Fibroblast of mammary gland (primary cell): ENCODE measurements at regions not wholly inside any gene's neighbourhood (a gene's known extent, or its start where the extent isn't known, plus 50 kb on each side); places are given as distances from the start of the nearest gene placed in this dataset.

ENCODE experiments used
- DNase-seq: peaks from one replicate; pipeline ENCODE4 v3.0.0-alpha.2; 2010; ENCODE audit warnings: low read depth
- H3K4me3 ChIP-seq: 2 replicates; pipeline ENCODE4 v1.5.1; 2011; ENCODE audit warnings: low read depth, mild to moderate bottlenecking, low read length, moderate library complexity; ENCODE audit not compliant: control insufficient read depth
- TF ChIP-seq, protein P1 (sequence below): conservative IDR thresholded peaks from 2 replicates; pipeline ENCODE4 v1.5.1; 2011; ENCODE audit warnings: low read depth, low read length, inconsistent platforms; ENCODE audit not compliant: control insufficient read depth, insufficient read depth

- H3K4me3 ChIP-seq: no peak overlapping the region
- TF ChIP-seq, protein P1, sequence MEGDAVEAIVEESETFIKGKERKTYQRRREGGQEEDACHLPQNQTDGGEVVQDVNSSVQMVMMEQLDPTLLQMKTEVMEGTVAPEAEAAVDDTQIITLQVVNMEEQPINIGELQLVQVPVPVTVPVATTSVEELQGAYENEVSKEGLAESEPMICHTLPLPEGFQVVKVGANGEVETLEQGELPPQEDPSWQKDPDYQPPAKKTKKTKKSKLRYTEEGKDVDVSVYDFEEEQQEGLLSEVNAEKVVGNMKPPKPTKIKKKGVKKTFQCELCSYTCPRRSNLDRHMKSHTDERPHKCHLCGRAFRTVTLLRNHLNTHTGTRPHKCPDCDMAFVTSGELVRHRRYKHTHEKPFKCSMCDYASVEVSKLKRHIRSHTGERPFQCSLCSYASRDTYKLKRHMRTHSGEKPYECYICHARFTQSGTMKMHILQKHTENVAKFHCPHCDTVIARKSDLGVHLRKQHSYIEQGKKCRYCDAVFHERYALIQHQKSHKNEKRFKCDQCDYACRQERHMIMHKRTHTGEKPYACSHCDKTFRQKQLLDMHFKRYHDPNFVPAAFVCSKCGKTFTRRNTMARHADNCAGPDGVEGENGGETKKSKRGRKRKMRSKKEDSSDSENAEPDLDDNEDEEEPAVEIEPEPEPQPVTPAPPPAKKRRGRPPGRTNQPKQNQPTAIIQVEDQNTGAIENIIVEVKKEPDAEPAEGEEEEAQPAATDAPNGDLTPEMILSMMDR: no peak
- DNase-seq: no peak
Measured at GRCh38 chr17:6243186-6243585, 173.0 kb downstream of the WSCD1 start.

GRCh38 chr17:6241996-6242395 lies 171.8 kb downstream of the WSCD1 start:
- TF ChIP-seq, protein P1: no peak
- no peak overlapping the region for H3K4me3 ChIP-seq
- DNase-seq: no peak

DNA sequence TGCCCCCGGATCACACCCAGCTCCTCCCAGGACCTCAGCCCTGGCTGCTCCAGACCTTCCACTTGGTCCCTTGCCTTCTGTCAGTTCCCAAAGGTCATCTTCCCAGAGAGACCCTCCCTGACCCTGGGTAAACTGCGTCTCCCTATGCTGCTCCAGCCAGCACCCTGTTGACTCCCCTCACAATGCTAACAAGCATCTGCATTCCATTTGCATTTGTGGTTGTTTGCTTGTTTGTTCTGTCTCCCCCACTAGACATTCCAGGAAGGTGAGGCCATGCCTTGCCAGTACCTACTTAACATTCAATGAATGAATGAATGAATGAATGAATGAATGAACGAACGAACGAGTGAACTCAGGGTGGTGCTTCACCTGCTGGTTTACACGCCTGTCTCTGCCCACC lies 171.2 kb downstream of the WSCD1 start:
- no peak overlapping the region for H3K4me3 ChIP-seq
- DNase-seq: no peak
- TF ChIP-seq, protein P1: no peak

DNA sequence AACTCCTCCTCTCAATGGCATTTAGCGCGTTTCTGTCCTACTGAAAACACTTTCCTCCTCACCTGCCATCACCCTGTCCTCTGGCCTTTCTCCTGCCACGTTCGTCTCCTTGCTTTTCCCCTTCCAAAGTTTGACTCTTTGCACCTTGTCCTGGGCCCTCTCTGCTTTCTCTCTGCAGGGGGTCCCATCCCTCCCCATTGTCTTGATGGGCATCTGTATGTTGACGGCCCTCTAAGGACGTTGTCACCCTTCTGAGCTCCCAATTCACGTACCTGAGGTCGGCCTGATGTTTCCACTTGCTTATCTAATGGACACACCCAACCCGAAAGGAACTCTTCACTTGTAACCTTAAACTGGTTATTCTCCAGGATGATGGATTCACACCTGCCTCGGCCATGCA lies 170.4 kb downstream of the WSCD1 start:
- TF ChIP-seq, protein P1: no peak
- H3K4me3 ChIP-seq: no peak overlapping the region
- no peak for DNase-seq

- TF ChIP-seq, protein P1: no peak
- no peak for DNase-seq
- no peak overlapping the region for H3K4me3 ChIP-seq
Measured at GRCh38 chr17:6240001-6240400, 169.8 kb downstream of the WSCD1 start.

DNA sequence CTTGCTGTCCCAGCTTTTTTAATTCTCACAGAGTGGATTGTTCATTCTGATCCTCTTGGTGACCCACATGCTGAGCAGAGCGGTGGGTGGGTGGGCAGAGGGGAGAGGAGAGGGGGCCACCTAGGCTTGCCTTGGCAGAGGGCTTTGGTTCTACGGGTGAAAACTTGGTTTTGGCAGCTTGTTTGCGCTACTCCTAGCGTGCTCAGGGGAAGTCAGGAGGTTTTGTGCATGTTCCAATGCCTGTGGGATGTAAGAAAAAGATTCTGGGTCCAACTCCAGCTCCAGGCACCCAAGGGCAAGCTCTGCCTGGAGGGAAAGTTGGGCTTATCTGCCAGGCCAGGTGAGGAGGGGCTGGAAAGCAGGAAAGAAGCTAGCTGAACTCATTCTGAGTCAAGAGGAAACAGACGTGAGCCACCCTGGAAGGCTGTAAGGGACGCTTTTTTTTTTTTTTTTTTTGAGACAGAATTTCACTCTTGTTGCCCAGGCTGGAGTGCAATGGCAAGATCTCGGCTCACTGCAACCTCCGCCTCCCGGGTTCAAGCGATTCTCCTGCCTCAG lies 169.1 kb downstream of the WSCD1 start:
- no peak for DNase-seq
- H3K4me3 ChIP-seq: no peak overlapping the region
- TF ChIP-seq, protein P1: no peak

GRCh38 chr17:6233856-6234255 lies 163.7 kb downstream of the WSCD1 start:
- DNase-seq: no peak
- no peak overlapping the region for H3K4me3 ChIP-seq
- TF ChIP-seq, protein P1: no peak
